Type B pancreatic cell (in vitro differentiated cells): ENCODE measurements at regions not wholly inside any gene's neighbourhood (a gene's known extent, or its start where the extent isn't known, plus 50 kb on each side); places are given as distances from the start of the nearest gene placed in this dataset.

Experiments
- DNase-seq: peaks from one replicate; pipeline ENCODE4 v3.0.0; 2021; ENCODE audit warnings: mixed read lengths; ENCODE audit not compliant: unreplicated experiment; ENCODE audit errors: extremely low spot score
- H3K27ac Mint-ChIP-seq: 2 replicates; pipeline ENCODE4 v1.8.0; 2021; ENCODE audit warnings: mild to moderate bottlenecking, mixed read lengths
- H3K27me3 Mint-ChIP-seq: 2 replicates; pipeline ENCODE4 v1.8.0; 2021; ENCODE audit warnings: mixed read lengths
- H3K36me3 Mint-ChIP-seq: 2 replicates; pipeline ENCODE4 v1.8.0; 2021; ENCODE audit warnings: mixed read lengths
- H3K4me1 Mint-ChIP-seq: one replicate; pipeline ENCODE4 v1.8.0; 2021; ENCODE audit warnings: mixed read lengths; ENCODE audit not compliant: unreplicated experiment
- H3K4me3 Mint-ChIP-seq: 2 replicates; pipeline ENCODE4 v1.8.0; 2021; ENCODE audit warnings: mild to moderate bottlenecking, mixed read lengths
- H3K9me3 Mint-ChIP-seq: 2 replicates; pipeline ENCODE4 v1.8.0; 2021; ENCODE audit warnings: mixed read lengths
- CTCF ChIP-seq: fragments of 200-600 bp; sonication (generic); conservative IDR thresholded peaks from 2 replicates; pipeline ENCODE4 v1.5.0; 2021; ENCODE audit warnings: antibody characterized with exemption, mild to moderate bottlenecking

GRCh38 chr2:235305678-235306077 lies 188.2 kb upstream of the AGAP1 start:
- peaks cover 12% of the 10 kb centered on the region for H3K27me3 Mint-ChIP-seq
- peaks cover 4% of the 10 kb centered on the region for H3K9me3 Mint-ChIP-seq
- H3K27ac Mint-ChIP-seq, result no peak overlapping the region
- DNase-seq, result no peak
- no peak for TF ChIP-seq CTCF
- H3K4me1 Mint-ChIP-seq, result no peaks in the 10 kb centered on the region
- H3K4me3 Mint-ChIP-seq, result no peak overlapping the region
- H3K36me3 Mint-ChIP-seq, result no peaks in the 10 kb centered on the region

- H3K4me1 Mint-ChIP-seq, result no peaks in the 10 kb centered on the region
Observed at GRCh38 chr2:235311044-235311443, 182.8 kb upstream of the AGAP1 start.

GRCh38 chr2:235312571-235312970 lies 181.3 kb upstream of the AGAP1 start:
- H3K27ac Mint-ChIP-seq, result no peak overlapping the region
- no peaks in the 10 kb centered on the region for H3K4me1 Mint-ChIP-seq
- no peak overlapping the region for H3K4me3 Mint-ChIP-seq
- TF ChIP-seq CTCF, result no peak
- H3K36me3 Mint-ChIP-seq, result no peaks in the 10 kb centered on the region
- peaks cover 4% of the 10 kb centered on the region for H3K9me3 Mint-ChIP-seq
- DNase-seq, result no peak
- H3K27me3 Mint-ChIP-seq, result no peaks in the 10 kb centered on the region

More at GRCh38 chr2:235311044-235311443, 182.8 kb upstream of the AGAP1 start:
- DNase-seq, result no peak
- Mint-ChIP-seq H3K27ac (no peak overlapping the region), H3K9me3 (peaks cover 4% of the 10 kb centered on the region), H3K27me3 (no peaks in the 10 kb centered on the region), H3K36me3 (no peaks in the 10 kb centered on the region), H3K4me3 (no peak overlapping the region)
- TF ChIP-seq CTCF, result no peak

GRCh38 chr2:235314371-235314930 lies 179.4 kb upstream of the AGAP1 start:
- Mint-ChIP-seq H3K4me1 (no peaks in the 10 kb centered on the region), H3K27ac (no peak overlapping the region), H3K9me3 (no peaks in the 10 kb centered on the region), H3K4me3 (no peak overlapping the region), H3K36me3 (no peaks in the 10 kb centered on the region), H3K27me3 (no peaks in the 10 kb centered on the region)
- DNase-seq, result no peak
- TF ChIP-seq CTCF, result no peak

- H3K4me1 Mint-ChIP-seq, result peaks cover 6% of the 10 kb centered on the region
- no peak for TF ChIP-seq CTCF
- peaks cover under 1% of the 10 kb centered on the region for H3K27me3 Mint-ChIP-seq
- H3K9me3 Mint-ChIP-seq, result no peaks in the 10 kb centered on the region
- no peaks in the 10 kb centered on the region for H3K36me3 Mint-ChIP-seq
- H3K4me3 Mint-ChIP-seq, result no peak overlapping the region
- DNase-seq, result no peak
- no peak overlapping the region for H3K27ac Mint-ChIP-seq
Observed at GRCh38 chr2:235319095-235319494, 174.7 kb upstream of the AGAP1 start.

GRCh38 chr2:235320326-235320725 lies 173.5 kb upstream of the AGAP1 start:
- Mint-ChIP-seq H3K27ac (no peak overlapping the region), H3K27me3 (peaks cover 4% of the 10 kb centered on the region), H3K36me3 (no peaks in the 10 kb centered on the region), H3K9me3 (no peaks in the 10 kb centered on the region), H3K4me1 (peaks cover 15% of the 10 kb centered on the region), H3K4me3 (no peak overlapping the region)
- DNase-seq, result no peak
- no peak for TF ChIP-seq CTCF
